ENCODE measurements at regions not wholly inside any gene's neighbourhood (a gene's known extent, or its start where the extent isn't known, plus 50 kb on each side); places are given as distances from the start of the nearest gene placed in this dataset.

- TF ChIP-seq CTCF (IDR thresholded peaks at IDR 0.05) (no peak), POLR2A (IDR thresholded peaks at IDR 0.05) (no peak)
- no peaks in the 10 kb centered on the region for H3K9me3 ChIP-seq
- no peaks in the 10 kb centered on the region for H3K27me3 ChIP-seq (replicated peaks; ENCODE audit: insufficient read depth)
- H3K4me3 ChIP-seq = no peak overlapping the region
- H3K4me1 ChIP-seq (replicated peaks) = no peaks in the 10 kb centered on the region
- intact Hi-C loops (cut with DNase I) = no loop called here
- DNase-seq (ENCODE audit: low spot score) = no peak
- H3K27ac ChIP-seq = no peak overlapping the region
- H3K36me3 ChIP-seq = no peaks in the 10 kb centered on the region
Measured at GRCh38 chr4:14608630-14609029, 393.7 kb upstream of the CPEB2 start.

- Histone ChIP-seq H3K9me3 (no peaks in the 10 kb centered on the region), H3K4me1 (replicated peaks) (no peaks in the 10 kb centered on the region), H3K4me3 (no peak overlapping the region), H3K27me3 (replicated peaks; ENCODE audit: insufficient read depth) (no peaks in the 10 kb centered on the region), H3K27ac (no peak overlapping the region), H3K36me3 (no peaks in the 10 kb centered on the region)
- WGBS = 59% methylated on average over 4 of the region's 4 CpGs
- no peak for TF ChIP-seq POLR2A (IDR thresholded peaks at IDR 0.05)
- no peak for TF ChIP-seq POLR2AphosphoS5 (IDR thresholded peaks at IDR 0.05)
- TF ChIP-seq CTCF (IDR thresholded peaks at IDR 0.05) = no peak
- no peak for DNase-seq (ENCODE audit: low spot score)
- intact Hi-C loops (cut with DNase I) = no loop called here
Measured at GRCh38 chr4:14614840-14615239, 387.4 kb upstream of the CPEB2 start.

GRCh38 chr4:14615671-14616070 is 386.6 kb upstream of the CPEB2 start:
- intact Hi-C loops (cut with DNase I) = no loop called here
- WGBS = 81% methylated on average over 3 of the region's 3 CpGs
- no peaks in the 10 kb centered on the region for H3K36me3 ChIP-seq

GRCh38 chr4:14620567-14621141 is 381.6 kb upstream of the CPEB2 start:
- Histone ChIP-seq H3K9me3 (no peaks in the 10 kb centered on the region), H3K27me3 (replicated peaks; ENCODE audit: insufficient read depth) (no peaks in the 10 kb centered on the region), H3K27ac (no peak overlapping the region), H3K36me3 (no peaks in the 10 kb centered on the region), H3K4me1 (replicated peaks) (no peaks in the 10 kb centered on the region), H3K4me3 (no peak overlapping the region)
- intact Hi-C loops (cut with DNase I) = no loop called here
- no peak for DNase-seq (ENCODE audit: low spot score)
- TF ChIP-seq CTCF (IDR thresholded peaks at IDR 0.05) = no peak
- no peak for TF ChIP-seq POLR2A (IDR thresholded peaks at IDR 0.05)
- no peak for TF ChIP-seq POLR2AphosphoS5 (IDR thresholded peaks at IDR 0.05)
- WGBS = 74% methylated on average over 1 of the region's 1 CpG

More at GRCh38 chr4:14615671-14616070, 386.6 kb upstream of the CPEB2 start:
- Histone ChIP-seq H3K4me1 (replicated peaks) (no peaks in the 10 kb centered on the region), H3K9me3 (no peaks in the 10 kb centered on the region), H3K27me3 (replicated peaks; ENCODE audit: insufficient read depth) (no peaks in the 10 kb centered on the region), H3K27ac (no peak overlapping the region), H3K4me3 (no peak overlapping the region)
- TF ChIP-seq CTCF (IDR thresholded peaks at IDR 0.05) (no peak), POLR2AphosphoS5 (IDR thresholded peaks at IDR 0.05) (no peak), POLR2A (IDR thresholded peaks at IDR 0.05) (no peak)
- no peak for DNase-seq (ENCODE audit: low spot score)

GRCh38 chr4:14621731-14622463 is 380.4 kb upstream of the CPEB2 start:
- no peak overlapping the region for H3K27ac ChIP-seq
- intact Hi-C loops (cut with DNase I) = no loop called here
- DNase-seq (ENCODE audit: low spot score) = no peak
- no peaks in the 10 kb centered on the region for H3K36me3 ChIP-seq
- H3K9me3 ChIP-seq = no peaks in the 10 kb centered on the region
- H3K4me1 ChIP-seq (replicated peaks) = no peaks in the 10 kb centered on the region
- H3K27me3 ChIP-seq (replicated peaks; ENCODE audit: insufficient read depth) = no peaks in the 10 kb centered on the region
- 61% methylated on average over 7 of the region's 7 CpGs for WGBS
- TF ChIP-seq POLR2A (IDR thresholded peaks at IDR 0.05) (no peak), POLR2AphosphoS5 (IDR thresholded peaks at IDR 0.05) (no peak), CTCF (IDR thresholded peaks at IDR 0.05) (no peak)
- no peak overlapping the region for H3K4me3 ChIP-seq
